HCT116 (cell line): ENCODE measurements at regions not wholly inside any gene's neighbourhood (a gene's known extent, or its start where the extent isn't known, plus 50 kb on each side); places are given as distances from the start of the nearest gene placed in this dataset.

ENCODE experiments used
- ATAC-seq: fragments of 200-7000 bp; cut with Tn5 transposase; 2 replicates; pipeline ENCODE4 v1.9.1; 2020; ENCODE audit warnings: mild to moderate bottlenecking, moderate library complexity
- BruUV-seq: library from RNA; stranded (reverse); fragments of 400-500 nt; replicated peaks from 2 replicates; lab custom pipeline; 2021; lab: Mats Ljungman, UMichigan
- CTCF ChIA-PET: fragments of 300-600 bp; sonication (Branson Sonifier 250); formaldehyde crosslinking; loops from one replicate; lab custom pipeline; 2021; ENCODE audit warnings: antibody characterized with exemption; lab: Charles Lee
- POLR2A ChIA-PET: fragments of 300-600, 350-600 bp; sonication (Branson Sonifier 250); formaldehyde crosslinking; loops from one replicate; lab custom pipeline; 2021; ENCODE audit warnings: antibody characterized with exemption; lab: Charles Lee
- RAD21 ChIA-PET, 2 experiments: fragments of 300-600 bp; sonication (Branson Sonifier 250); formaldehyde crosslinking; loops; one replicate each; lab custom pipeline; 2023; ENCODE audit warnings: low total read pairs in 2 of 2; ENCODE audit not compliant: uncharacterized antibody in 2 of 2, unreplicated experiment in 2 of 2, low non-redundant PET in 1 of 2; lab: Charles Lee
- DNase-seq: peaks from one replicate; pipeline ENCODE4 v3.0.0-alpha.2; 2010; ENCODE audit warnings: low read depth, low spot score
- H2AFZ ChIP-seq: fragments of 200-600 bp; shearing (Covaris generic), sonication (generic); 2 replicates; pipeline ENCODE4 v1.6.1; 2017; ENCODE audit warnings: low read depth, mixed run types, mixed read lengths, antibody characterized with exemption, low read length; ENCODE audit not compliant: poor library complexity, severe bottlenecking
- H3K27ac ChIP-seq: 2 replicates; pipeline ENCODE4 v1.5.1; 2012; ENCODE audit warnings: low read depth, low read length
- H3K27me3 ChIP-seq: fragments of 200-600 bp; sonication (generic); 2 replicates; pipeline ENCODE4 v1.6.1; 2016; ENCODE audit warnings: mixed run types, low read length, mixed read lengths; ENCODE audit not compliant: insufficient read depth
- H3K36me3 ChIP-seq, 2 experiments: fragments of 200-500 bp in 1 of 2; fragments of 200-600 bp in 1 of 2; sonication (Bioruptor generic) in 1 of 2; sonication (generic) in 1 of 2; 2 replicates each; pipeline versions ENCODE4 v1.5.1 to v1.6.1; 2014 to 2016; ENCODE audit warnings: low read length in 2 of 2, inconsistent platforms in 1 of 2, mixed read lengths in 1 of 2, mixed run types in 1 of 2; ENCODE audit not compliant: insufficient read depth in 2 of 2, control insufficient read depth in 1 of 2
- H3K4me1 ChIP-seq, 2 experiments: fragments of 200-600 bp in 1 of 2; sonication (generic) in 1 of 2; 2 replicates each; pipeline versions ENCODE4 v1.5.1 to v1.6.1; 2012 to 2017; ENCODE audit warnings: low read length in 2 of 2, inconsistent platforms in 1 of 2, mild to moderate bottlenecking in 1 of 2, mixed read lengths in 1 of 2, mixed run types in 1 of 2, moderate library complexity in 1 of 2; ENCODE audit not compliant: insufficient read depth in 2 of 2, control insufficient read depth in 1 of 2
- H3K4me2 ChIP-seq: fragments of 200-600 bp; sonication (generic); 2 replicates; pipeline ENCODE4 v1.6.1; 2017; ENCODE audit warnings: mixed run types, low read length, mixed read lengths
- H3K4me3 ChIP-seq, 2 experiments: fragments of 200-600 bp in 1 of 2; sonication (generic) in 1 of 2; replicated peaks in 1 of 2; 2 replicates each; pipeline ENCODE4 v1.5.1; 2011 to 2016; ENCODE audit warnings: low read length in 2 of 2, control low read depth in 1 of 2, low read depth in 1 of 2, mild to moderate bottlenecking in 1 of 2, mixed read lengths in 1 of 2, mixed run types in 1 of 2
- H3K79me2 ChIP-seq: fragments of 200-600 bp; sonication (generic); 2 replicates; pipeline ENCODE4 v1.6.1; 2017; ENCODE audit warnings: mild to moderate bottlenecking, mixed run types, low read length, moderate library complexity, mixed read lengths; ENCODE audit not compliant: insufficient read depth
- H3K9ac ChIP-seq: fragments of 200-600 bp; sonication (generic); 2 replicates; pipeline ENCODE4 v1.6.1; 2016; ENCODE audit warnings: low read length, mixed read lengths
- H3K9me2 ChIP-seq: fragments of 200-600 bp; sonication (generic), shearing (Covaris generic); 2 replicates; pipeline ENCODE4 v1.6.1; 2017; ENCODE audit warnings: mixed run types, mild to moderate bottlenecking, moderate library complexity; ENCODE audit not compliant: insufficient read depth
- H3K9me3 ChIP-seq, 2 experiments: fragments of 200-500 bp in 1 of 2; fragments of 200-600 bp in 1 of 2; sonication (Bioruptor generic) in 1 of 2; sonication (generic) in 1 of 2; 2 replicates each; pipeline ENCODE4 v1.6.1; 2014 to 2017; ENCODE audit warnings: low read length in 2 of 2, mixed read lengths in 2 of 2, inconsistent platforms in 1 of 2, low read depth in 1 of 2, mild to moderate bottlenecking in 1 of 2, mixed run types in 1 of 2, moderate library complexity in 1 of 2; ENCODE audit not compliant: control insufficient read depth in 1 of 2, insufficient read depth in 1 of 2
- H4K20me1 ChIP-seq: fragments of 200-600 bp; sonication (generic), shearing (Covaris generic); 2 replicates; pipeline ENCODE4 v1.6.1; 2017; ENCODE audit warnings: mixed run types, mild to moderate bottlenecking, moderate library complexity; ENCODE audit not compliant: insufficient read depth
- EGR1 ChIP-seq: IDR thresholded peaks from 2 replicates; pipeline ENCODE4 v1.6.1; 2012; ENCODE audit warnings: low read depth
- EZH2phosphoT487 ChIP-seq: fragments of 200-600 bp; IDR thresholded peaks from 2 replicates; pipeline ENCODE4 v1.6.1; 2018; ENCODE audit warnings: antibody characterized with exemption, borderline replicate concordance
- FOSL1 ChIP-seq: IDR thresholded peaks from 2 replicates; pipeline ENCODE4 v1.6.1; 2012; ENCODE audit warnings: low read depth
- POLR2AphosphoS5 ChIP-seq: IDR thresholded peaks from 2 replicates; pipeline ENCODE4 v1.6.1; 2011; ENCODE audit warnings: mild to moderate bottlenecking, low read depth, low read length, moderate library complexity
- RAD21 ChIP-seq: IDR thresholded peaks from 2 replicates; pipeline ENCODE4 v1.6.1; 2012; ENCODE audit warnings: low read depth, mild to moderate bottlenecking
- SIN3A ChIP-seq: IDR thresholded peaks from 2 replicates; pipeline ENCODE4 v1.6.1; 2012; ENCODE audit warnings: low read depth
- TCF7L2 ChIP-seq: IDR thresholded peaks from 2 replicates; pipeline ENCODE4 v1.7.0; 2011; ENCODE audit warnings: borderline replicate concordance, inconsistent platforms; ENCODE audit not compliant: insufficient read depth, insufficient read length; ENCODE audit errors: extremely low read depth
- YY1 ChIP-seq: IDR thresholded peaks from 2 replicates; pipeline ENCODE4 v1.6.1; 2011; ENCODE audit warnings: low read length, low read depth, moderate library complexity, mild to moderate bottlenecking; ENCODE audit not compliant: insufficient replicate concordance; ENCODE audit errors: extremely low read depth
- ZNF274 ChIP-seq: fragments of 200-500 bp; sonication (Bioruptor generic); IDR thresholded peaks from 2 replicates; pipeline ENCODE4 v1.6.1; 2014; ENCODE audit warnings: mild to moderate bottlenecking, low read depth, low read length, inconsistent platforms
- intact Hi-C: fragments of 100-400 bp; cut with micrococcal nuclease; formaldehyde crosslinking; loops from 2 replicates; pipeline ENCODE4 v1.10.0; 2022
- TF ChIP-seq, protein P1 (sequence below): IDR thresholded peaks from 2 replicates; pipeline ENCODE4 v1.6.1; 2012; ENCODE audit warnings: low read depth
- TF ChIP-seq, protein P2 (sequence below): IDR thresholded peaks from 2 replicates; pipeline ENCODE4 v1.6.1; 2012

DNA sequence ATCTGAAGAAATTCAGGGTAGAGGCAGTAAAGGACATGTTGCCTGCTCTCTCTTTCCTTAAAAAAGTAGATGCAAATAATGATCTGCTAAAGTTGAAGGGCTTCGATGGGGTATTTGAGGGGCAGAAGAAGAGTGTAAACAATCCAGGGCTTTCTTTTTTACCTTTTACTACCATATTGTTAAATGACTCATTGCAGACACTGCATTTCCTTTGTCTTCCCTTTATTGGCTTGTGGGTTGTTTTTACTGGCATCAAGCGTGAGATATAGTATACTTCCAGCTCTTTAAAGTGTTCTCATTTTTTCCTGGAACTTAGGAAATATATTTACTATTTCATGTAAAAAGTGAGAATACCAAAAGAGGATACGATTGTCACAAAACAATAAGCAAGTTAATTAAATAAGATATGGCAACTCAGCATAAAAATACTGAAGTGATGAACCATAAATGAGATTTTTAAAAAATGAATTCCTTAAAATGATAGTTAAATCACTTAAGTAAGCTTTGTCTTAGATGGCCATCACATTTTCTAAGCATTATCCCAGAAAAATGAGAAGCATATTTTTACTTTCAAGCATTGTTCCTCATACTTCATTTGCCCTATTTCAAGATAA, 72.3 kb upstream of the KRAS start (continued):
- TF ChIP-seq, protein P1, sequence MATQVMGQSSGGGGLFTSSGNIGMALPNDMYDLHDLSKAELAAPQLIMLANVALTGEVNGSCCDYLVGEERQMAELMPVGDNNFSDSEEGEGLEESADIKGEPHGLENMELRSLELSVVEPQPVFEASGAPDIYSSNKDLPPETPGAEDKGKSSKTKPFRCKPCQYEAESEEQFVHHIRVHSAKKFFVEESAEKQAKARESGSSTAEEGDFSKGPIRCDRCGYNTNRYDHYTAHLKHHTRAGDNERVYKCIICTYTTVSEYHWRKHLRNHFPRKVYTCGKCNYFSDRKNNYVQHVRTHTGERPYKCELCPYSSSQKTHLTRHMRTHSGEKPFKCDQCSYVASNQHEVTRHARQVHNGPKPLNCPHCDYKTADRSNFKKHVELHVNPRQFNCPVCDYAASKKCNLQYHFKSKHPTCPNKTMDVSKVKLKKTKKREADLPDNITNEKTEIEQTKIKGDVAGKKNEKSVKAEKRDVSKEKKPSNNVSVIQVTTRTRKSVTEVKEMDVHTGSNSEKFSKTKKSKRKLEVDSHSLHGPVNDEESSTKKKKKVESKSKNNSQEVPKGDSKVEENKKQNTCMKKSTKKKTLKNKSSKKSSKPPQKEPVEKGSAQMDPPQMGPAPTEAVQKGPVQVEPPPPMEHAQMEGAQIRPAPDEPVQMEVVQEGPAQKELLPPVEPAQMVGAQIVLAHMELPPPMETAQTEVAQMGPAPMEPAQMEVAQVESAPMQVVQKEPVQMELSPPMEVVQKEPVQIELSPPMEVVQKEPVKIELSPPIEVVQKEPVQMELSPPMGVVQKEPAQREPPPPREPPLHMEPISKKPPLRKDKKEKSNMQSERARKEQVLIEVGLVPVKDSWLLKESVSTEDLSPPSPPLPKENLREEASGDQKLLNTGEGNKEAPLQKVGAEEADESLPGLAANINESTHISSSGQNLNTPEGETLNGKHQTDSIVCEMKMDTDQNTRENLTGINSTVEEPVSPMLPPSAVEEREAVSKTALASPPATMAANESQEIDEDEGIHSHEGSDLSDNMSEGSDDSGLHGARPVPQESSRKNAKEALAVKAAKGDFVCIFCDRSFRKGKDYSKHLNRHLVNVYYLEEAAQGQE, result no peak
- TF ChIP-seq ZNF274 (no peak), POLR2AphosphoS5 (no peak)

DNA sequence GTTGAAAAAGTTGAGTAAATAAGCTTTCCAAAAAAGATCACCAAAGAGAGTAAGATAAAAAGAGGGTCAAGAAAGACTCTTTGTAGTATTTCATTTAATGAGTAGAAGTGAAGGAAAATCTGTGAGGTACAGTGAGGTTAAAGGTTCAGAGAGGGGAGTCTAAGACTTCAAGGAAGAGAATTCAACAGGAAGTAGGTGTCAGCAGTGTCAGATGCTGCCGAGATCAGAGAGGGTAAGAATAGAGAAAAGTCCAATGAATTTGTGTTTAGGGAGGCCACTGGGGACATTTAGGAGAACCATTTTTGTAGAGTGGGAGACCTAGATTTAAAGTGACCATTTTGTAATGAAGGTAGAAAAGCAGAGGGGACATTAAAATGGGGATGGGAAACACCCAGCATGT, 71.6 kb upstream of the KRAS start:
- TF ChIP-seq ZNF274 (no peak), FOSL1 (no peak), RAD21 (no peak), EZH2phosphoT487 (no peak), TCF7L2 (no peak), YY1 (no peak), SIN3A (no peak), EGR1 (no peak)
- TF ChIP-seq, protein P2, sequence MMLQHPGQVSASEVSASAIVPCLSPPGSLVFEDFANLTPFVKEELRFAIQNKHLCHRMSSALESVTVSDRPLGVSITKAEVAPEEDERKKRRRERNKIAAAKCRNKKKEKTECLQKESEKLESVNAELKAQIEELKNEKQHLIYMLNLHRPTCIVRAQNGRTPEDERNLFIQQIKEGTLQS, result no peak
- TF ChIP-seq, protein P1, result no peak
- POLR2A ChIA-PET, result no interaction called here
- BruUV-seq, result no TSS peak
- Histone ChIP-seq H3K9ac (no peak overlapping the region), H3K4me2 (no peak overlapping the region), H3K9me2 (no peaks in the 10 kb centered on the region), H3K4me3 (no peak overlapping the region), H4K20me1 (no peaks in the 10 kb centered on the region), H3K36me3 (no peaks in the 10 kb centered on the region), H3K27me3 (no peaks in the 10 kb centered on the region), H3K79me2 (no peaks in the 10 kb centered on the region), H3K4me1 (no peaks in the 10 kb centered on the region), H3K27ac (no peak overlapping the region), H3K9me3 (no peaks in the 10 kb centered on the region), H2AFZ (no peak overlapping the region)
- ATAC-seq, result no peak
- intact Hi-C loops, result no loop called here
- RAD21 ChIA-PET, result no interaction called here
- DNase-seq, result no peak
- CTCF ChIA-PET, result no interaction called here
